Activated CD8-positive, alpha-beta T cell treated with anti-CD3 and anti-CD28 coated beads, Interleukin-2, amount 10 ng/mL, durations not matched to agents 7 days and 5 days (primary cell): ENCODE measurements at regions not wholly inside any gene's neighbourhood (a gene's known extent, or its start where the extent isn't known, plus 50 kb on each side); places are given as distances from the start of the nearest gene placed in this dataset.

Experiments
- ATAC-seq: fragments of 150-1000 bp; cut with Tn5 transposase; one replicate; pipeline ENCODE4 v1.10.0; 2021; ENCODE audit warnings: moderate library complexity
- CTCF ChIA-PET: fragments of 350-600 bp; sonication (Branson Sonifier 250); formaldehyde crosslinking; loops from one replicate; lab custom pipeline; 2021; ENCODE audit warnings: antibody characterized with exemption; lab: Charles Lee
- POLR2A ChIA-PET: fragments of 350-600 bp; sonication (Branson Sonifier 250); formaldehyde crosslinking; loops from one replicate; lab custom pipeline; 2021; ENCODE audit warnings: antibody characterized with exemption; lab: Charles Lee
- DNase-seq: peaks from one replicate; pipeline ENCODE4 v3.0.0-alpha.2; 2020
- H3K27ac Mint-ChIP-seq: one replicate; pipeline ENCODE4 v1.8.0; 2021; ENCODE audit warnings: mild to moderate bottlenecking, mixed read lengths
- H3K27me3 Mint-ChIP-seq: one replicate; pipeline ENCODE4 v1.8.0; 2021; ENCODE audit warnings: low read depth, mixed read lengths
- H3K36me3 Mint-ChIP-seq: one replicate; pipeline ENCODE4 v1.8.0; 2021; ENCODE audit warnings: low read depth, mixed read lengths
- H3K4me1 Mint-ChIP-seq: one replicate; pipeline ENCODE4 v1.8.0; 2021; ENCODE audit warnings: low read depth, mixed read lengths
- H3K4me3 Mint-ChIP-seq: one replicate; pipeline ENCODE4 v1.8.0; 2021; ENCODE audit warnings: mild to moderate bottlenecking, mixed read lengths
- H3K9me3 Mint-ChIP-seq: one replicate; pipeline ENCODE4 v1.8.0; 2022; ENCODE audit warnings: mixed read lengths; ENCODE audit not compliant: insufficient read depth

DNA sequence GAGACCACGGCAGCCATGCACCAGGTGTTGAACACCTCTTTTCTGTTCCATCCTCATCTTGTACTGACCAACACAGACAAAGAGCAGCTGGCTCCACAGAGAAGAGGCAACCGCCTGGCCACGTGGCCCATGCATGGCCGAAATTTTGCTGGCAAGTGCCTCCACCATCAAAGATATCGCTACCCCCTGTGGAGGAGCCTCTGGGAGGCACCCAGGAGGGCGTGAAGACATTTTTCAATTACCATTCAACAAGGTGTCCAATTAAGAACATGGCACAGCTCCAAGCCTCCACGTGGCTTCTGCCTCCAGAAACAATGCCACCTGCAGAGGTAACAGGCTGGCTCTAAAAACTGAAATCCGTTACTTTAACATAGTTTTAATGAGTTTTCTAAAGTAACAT, 54.4 kb upstream of the CKS2 start:
- no peaks in the 10 kb centered on the region for H3K4me1 Mint-ChIP-seq
- ChIA-PET CTCF (no interaction called here), POLR2A (no interaction called here)
- no peak overlapping the region for H3K4me3 Mint-ChIP-seq
- no peaks in the 10 kb centered on the region for H3K9me3 Mint-ChIP-seq
- no peak for DNase-seq
- H3K27me3 Mint-ChIP-seq = peaks cover 3% of the 10 kb centered on the region
- H3K36me3 Mint-ChIP-seq = no peaks in the 10 kb centered on the region
- no peak for ATAC-seq
- no peak overlapping the region for H3K27ac Mint-ChIP-seq

DNA sequence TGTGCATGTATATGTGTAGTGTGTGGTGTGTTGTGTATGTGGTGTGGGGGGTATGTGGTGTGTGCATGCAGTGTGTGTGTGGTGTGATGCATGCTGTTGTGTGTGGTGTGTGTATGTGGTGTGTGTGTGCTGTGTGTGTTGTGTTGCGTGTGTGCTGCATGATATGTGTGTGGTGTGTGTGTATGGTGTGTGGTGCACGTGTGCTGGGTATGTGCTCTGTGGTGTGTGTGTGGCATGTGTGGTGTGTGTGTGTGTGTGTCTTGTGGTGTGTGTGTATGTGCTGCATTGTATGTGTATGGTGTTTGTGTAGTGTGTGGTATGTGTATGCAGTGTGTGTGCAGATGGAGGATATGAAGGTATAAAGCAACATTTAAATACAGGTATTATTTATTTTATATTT, 50.5 kb upstream of the CKS2 start:
- no peak overlapping the region for H3K4me3 Mint-ChIP-seq
- CTCF ChIA-PET = no interaction called here
- H3K27me3 Mint-ChIP-seq = peaks cover 20% of the 10 kb centered on the region
- H3K4me1 Mint-ChIP-seq = no peaks in the 10 kb centered on the region
- H3K9me3 Mint-ChIP-seq = no peaks in the 10 kb centered on the region
- no peaks in the 10 kb centered on the region for H3K36me3 Mint-ChIP-seq
- POLR2A ChIA-PET = no interaction called here
- no peak overlapping the region for H3K27ac Mint-ChIP-seq
- DNase-seq (no peak), ATAC-seq (no peak)
